Inferior parietal cortex (tissue), 1 donor: ENCODE measurements at regions not wholly inside any gene's neighbourhood (a gene's known extent, or its start where the extent isn't known, plus 50 kb on each side); places are given as distances from the start of the nearest gene placed in this dataset.
A peak's percentile ranks its signal among the peaks of the same experiment; 100 is the strongest.
"Not testable (repeated sequence)": the region's sequence is repeated elsewhere in the genome, so short reads cannot be mapped to it uniquely, and the experiment has no call there.

Experiments
- DNase-seq: peaks from one replicate; pipeline ENCODE4 v3.0.0-alpha.2; 2016; ENCODE audit errors: extremely low spot score

DNA sequence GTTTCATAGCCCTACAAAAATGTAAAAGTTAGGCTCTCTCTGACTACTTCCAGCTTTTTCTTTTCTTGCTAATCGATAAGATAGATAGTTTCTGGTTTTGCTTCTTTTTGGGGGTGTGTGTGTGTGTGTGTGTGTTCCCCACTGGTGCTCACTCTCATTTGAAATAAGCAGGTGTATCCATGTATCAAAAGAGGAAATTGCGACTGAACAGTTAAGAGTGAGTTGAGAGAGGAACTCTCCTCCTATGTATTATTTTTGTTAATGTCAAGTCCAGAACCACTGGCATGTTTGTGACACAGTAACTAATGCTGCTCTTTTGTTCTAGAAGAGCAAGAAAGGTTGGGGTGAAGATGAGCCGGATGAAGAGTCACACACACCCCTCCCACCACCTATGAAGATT, 96.7 kb upstream of the UMPS start:
- no peak for DNase-seq

- no peak for DNase-seq
Observed at GRCh38 chr3:124634210-124635168, 95.8 kb upstream of the UMPS start.

- DNase-seq, result no peak
Observed at GRCh38 chr3:124635169-124635539, 95.1 kb upstream of the UMPS start.

- no peak for DNase-seq
Observed at GRCh38 chr3:124636101-124636862, 94.0 kb upstream of the UMPS start.

DNA sequence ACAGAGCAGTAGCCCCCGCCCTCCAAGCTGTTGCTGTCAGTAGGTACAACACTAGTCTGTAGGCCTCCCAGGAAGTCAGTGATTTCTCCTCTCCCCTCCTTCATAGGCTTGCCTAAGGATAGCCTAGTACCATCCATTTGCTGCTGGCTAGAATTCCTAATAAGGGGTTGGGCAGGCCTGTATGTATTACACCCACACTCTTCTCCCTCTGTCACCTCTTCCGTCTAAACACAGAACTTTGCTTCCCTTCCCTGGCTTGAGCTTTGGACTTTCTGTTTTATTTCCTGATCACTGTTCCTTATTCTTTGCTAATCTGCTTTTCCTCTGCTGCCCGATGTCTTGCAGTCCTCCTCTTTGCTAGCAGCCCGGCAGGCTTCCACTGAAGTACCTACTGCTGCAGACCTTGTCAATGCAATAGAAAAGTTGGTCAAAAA, 93.4 kb upstream of the UMPS start:
- no peak for DNase-seq

DNA sequence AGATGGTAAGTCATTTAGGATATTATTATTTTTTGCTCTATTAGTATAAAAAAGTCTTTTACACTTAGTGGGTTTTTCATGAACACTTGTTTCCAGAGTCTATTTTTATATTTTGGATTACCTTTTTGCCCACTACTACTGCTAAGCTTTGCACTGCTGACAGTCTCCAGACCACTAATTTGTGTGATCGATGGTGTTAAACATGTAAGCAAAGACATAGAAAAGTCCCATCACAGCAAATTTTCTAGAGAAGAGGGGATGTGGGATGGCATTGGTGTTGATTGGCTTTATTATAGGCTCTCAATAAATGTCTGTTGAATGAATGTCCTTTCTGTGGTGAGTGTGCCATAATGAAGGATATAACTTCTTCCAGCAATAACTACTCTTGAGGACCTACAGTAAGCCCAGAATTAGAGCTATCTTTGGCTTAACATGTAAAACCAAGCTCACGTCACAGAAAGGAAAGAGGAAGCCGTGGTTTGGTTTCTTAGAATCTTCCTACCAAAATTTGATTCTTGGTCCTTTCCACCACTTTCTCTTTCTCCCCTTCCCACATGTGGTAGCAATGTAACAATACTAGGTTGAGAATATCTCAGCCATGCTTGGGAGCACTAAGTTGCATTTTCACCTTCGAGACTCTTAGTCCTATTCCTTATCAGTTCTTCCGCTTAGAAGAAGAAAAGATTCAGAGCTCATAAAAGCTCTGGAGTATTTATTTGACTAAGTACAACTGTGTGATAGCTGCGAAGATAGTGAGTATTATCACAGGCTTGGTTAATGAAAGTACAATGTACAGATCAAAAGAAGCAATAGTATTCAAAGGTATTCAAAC, 90.6 kb upstream of the UMPS start:
- no peak for DNase-seq

GRCh38 chr3:124640635-124641306, 89.5 kb upstream of the UMPS start:
- no peak for DNase-seq

- DNase-seq, result no peak
Observed at GRCh38 chr3:124643453-124643852, 86.8 kb upstream of the UMPS start.

- DNase-seq, result not testable (repeated sequence)
Observed at GRCh38 chr3:124646186-124646585, 84.1 kb upstream of the UMPS start.

GRCh38 chr3:124648551-124648950, 81.7 kb upstream of the UMPS start:
- no peak for DNase-seq

- no peak for DNase-seq
Observed at GRCh38 chr3:124650798-124651197, 79.5 kb upstream of the UMPS start.

- DNase-seq, result not testable (repeated sequence)
Observed at GRCh38 chr3:124651416-124651815, 78.8 kb upstream of the UMPS start.

- no peak for DNase-seq
Observed at GRCh38 chr3:124652009-124652408, 78.2 kb upstream of the UMPS start.

GRCh38 chr3:124653071-124653796, 77.0 kb upstream of the UMPS start:
- peak; percentile 11 for DNase-seq

DNA sequence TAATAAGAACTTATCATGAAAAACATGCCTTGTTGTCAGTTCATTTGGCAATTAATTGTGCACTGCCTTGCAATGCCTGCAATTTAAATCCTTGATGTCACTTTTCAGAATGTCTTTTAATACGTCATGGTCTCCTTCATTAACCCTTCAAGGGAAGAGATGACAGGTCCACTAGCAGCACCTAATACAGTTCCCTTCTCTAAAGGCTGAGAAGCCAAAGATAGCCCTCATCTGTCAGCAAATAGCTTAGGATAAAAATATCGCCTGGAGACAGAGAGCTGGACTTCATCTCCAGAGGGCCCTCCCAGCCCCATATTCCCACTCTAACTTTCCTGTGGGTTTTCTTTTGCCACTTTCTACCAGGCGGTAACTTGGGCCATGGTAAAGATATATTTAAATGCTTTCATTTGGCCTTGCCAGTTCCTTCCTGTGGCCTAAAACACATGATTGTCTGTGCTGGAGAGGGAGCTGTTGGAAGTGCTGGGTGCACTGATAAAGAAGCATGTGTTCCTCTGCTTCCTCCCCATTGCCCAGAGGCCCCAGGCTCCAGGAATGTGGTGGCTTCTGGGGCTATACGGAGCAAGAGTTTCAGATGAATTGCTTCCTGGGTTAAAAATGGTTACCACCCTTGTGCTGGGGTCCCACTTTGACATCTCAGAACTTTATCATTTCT, 76.3 kb upstream of the UMPS start:
- no peak for DNase-seq

DNA sequence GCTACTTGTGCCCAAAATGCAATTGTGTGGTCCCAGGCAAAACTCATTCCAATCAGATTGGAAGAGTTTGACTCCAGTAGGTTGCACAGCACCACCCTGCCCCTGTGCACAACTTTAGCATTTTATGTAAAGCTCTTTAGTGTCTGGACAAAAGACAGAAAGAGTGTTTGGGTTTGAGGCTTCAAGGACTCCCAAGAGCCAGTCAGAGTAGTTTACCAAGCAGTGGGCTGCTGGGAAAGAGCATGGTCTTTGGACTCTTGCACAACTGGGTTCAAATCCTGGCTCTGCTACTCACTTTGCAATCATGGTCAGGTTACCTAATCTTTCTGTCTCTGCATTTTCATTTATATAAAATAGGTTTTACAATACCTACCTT, 75.8 kb upstream of the UMPS start:
- DNase-seq, result no peak

DNA sequence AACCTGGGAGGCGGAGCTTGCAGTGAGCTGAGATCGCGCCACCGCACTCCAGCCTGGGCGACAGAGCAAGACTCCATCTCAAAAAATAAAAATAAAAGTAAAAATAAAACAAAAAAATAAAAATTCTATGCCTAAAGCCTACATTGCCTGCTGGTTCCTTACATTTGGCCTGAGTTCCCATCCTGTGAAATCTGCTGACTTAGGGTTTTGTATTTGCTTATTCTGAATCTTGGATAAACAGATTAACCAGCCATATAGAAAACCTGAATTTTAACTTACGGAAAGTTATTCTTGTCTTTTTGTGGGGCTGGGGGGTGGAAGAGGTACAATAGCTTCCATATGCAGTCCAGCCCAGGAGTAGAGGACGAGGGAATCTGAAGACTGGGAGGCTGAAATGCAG, 73.7 kb upstream of the UMPS start:
- DNase-seq, result no peak

DNA sequence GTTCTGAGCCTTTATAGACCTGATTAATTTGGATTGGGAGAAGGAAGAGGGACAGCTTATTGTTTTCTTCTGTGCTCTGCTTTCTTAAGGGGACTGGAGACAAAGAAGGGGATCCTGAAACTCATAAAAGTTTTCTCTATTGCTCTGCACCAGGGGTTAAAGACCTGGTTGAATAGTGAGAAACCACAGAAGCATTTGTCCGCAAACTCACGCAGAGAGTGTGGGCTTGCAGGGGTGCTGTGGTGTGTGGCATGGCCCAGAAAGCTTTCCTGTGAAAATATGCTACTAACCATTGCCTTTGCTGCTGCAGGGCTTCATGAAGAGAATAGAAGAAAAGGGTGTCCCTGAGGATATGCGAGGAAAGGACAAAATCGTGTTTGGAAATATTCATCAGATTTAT, 73.1 kb upstream of the UMPS start:
- no peak for DNase-seq

DNA sequence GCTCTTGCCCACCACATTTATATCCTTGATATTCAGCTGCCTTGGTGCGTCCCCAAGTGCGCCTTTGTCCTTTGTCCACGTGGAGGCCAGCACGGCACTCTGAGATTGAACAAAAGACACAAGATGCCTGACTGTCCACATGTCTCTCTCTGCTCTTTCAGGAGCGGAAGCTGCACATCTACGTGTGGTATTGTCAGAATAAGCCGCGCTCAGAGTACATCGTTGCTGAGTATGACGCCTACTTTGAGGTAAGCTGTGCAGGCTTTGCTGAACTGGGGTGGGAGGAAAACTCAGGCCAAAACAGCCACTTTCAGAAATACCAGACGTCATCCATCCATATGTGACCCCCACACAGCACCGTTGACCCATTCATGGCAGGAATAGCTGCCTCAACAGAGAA, 72.0 kb upstream of the UMPS start:
- DNase-seq, result no peak

DNA sequence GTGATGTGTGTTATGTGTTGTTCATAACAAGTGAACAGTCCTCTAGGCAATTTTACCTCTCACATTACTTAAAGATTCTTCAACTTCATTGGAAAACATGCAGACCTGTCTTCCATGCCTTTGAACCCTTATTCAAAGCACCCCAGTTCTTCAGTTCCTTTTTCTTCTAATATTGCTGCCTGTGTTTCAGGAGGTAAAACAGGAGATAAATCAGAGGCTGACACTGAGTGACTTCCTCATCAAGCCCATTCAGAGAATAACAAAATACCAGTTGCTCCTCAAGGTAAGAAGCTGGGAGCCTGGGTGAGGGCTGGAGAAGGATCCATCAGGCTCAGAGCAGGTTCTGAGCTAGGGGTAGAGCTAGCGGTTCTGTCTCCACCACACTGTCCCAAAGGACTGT, 71.1 kb upstream of the UMPS start:
- no peak for DNase-seq
